HG02588 (cell line): ENCODE measurements at regions not wholly inside any gene's neighbourhood (a gene's known extent, or its start where the extent isn't known, plus 50 kb on each side); places are given as distances from the start of the nearest gene placed in this dataset.

Experiments used
- ATAC-seq: cut with Tn5 transposase; IDR thresholded peaks from one replicate; pipeline ENCODE4 v1.9.1; 2021; ENCODE audit warnings: mild to moderate bottlenecking, moderate library complexity; ENCODE audit not compliant: unreplicated experiment

GRCh38 chr13:107078229-107078765, 510.4 kb upstream of the ARGLU1 start:
- ATAC-seq = no peak

DNA sequence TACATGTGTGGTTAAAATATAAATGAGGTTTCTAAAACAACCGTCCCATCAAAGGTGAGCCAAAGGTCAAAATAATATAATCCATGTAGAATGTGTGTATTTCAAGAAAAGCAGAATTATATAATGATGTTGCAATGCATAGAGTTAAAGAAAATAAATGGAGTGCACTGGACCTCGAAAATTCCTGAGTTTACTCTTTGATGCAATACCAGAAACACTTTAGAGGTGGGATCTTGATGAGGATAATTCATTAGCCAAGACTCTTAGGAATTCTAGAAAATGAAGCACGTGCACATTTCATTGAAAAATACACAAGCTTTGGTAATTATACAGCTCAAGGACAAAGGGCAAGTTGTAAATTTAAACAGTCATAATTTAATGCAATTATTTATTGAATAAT, 508.9 kb upstream of the ARGLU1 start:
- ATAC-seq = no peak

- no peak for ATAC-seq
Measured at GRCh38 chr13:107075576-107075975, 507.6 kb upstream of the ARGLU1 start.

- ATAC-seq = no peak
Measured at GRCh38 chr13:107070792-107071191, 502.9 kb upstream of the ARGLU1 start.

DNA sequence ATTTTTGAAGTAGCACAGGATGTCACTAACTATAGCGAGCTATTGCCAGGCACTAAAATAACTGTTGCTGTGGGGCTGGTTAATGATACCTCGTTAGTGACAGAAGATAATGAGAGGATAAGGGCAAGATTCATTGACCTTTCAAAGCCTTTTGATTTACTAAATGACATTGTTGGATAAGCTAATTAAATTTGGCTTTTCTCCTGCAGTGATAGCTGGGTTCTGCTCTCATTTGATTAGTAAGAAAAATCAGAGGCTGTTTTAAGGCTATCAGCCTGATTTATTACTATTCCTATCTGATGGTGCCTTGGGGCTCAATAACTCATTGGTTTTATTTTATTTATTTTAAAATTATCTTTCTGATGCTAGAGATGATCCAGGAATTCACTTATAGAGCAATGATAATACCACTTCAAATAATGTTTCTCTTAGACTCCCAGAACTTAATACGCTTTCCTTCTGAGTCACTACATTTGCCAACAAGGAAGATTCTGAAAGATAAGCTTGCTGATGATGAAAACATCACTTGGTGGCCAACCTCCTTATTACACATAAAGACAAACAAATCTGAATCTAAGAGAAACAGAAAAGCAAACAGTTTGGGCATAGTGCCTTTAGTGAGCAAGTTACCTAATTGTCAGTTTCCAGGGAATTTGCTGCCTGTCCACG, 501.3 kb upstream of the ARGLU1 start:
- ATAC-seq = no peak

GRCh38 chr13:107067381-107067780, 499.4 kb upstream of the ARGLU1 start:
- ATAC-seq = no peak

GRCh38 chr13:107066355-107066754, 498.4 kb upstream of the ARGLU1 start:
- ATAC-seq = no peak

- no peak for ATAC-seq
Measured at GRCh38 chr13:107065036-107065435, 497.1 kb upstream of the ARGLU1 start.

DNA sequence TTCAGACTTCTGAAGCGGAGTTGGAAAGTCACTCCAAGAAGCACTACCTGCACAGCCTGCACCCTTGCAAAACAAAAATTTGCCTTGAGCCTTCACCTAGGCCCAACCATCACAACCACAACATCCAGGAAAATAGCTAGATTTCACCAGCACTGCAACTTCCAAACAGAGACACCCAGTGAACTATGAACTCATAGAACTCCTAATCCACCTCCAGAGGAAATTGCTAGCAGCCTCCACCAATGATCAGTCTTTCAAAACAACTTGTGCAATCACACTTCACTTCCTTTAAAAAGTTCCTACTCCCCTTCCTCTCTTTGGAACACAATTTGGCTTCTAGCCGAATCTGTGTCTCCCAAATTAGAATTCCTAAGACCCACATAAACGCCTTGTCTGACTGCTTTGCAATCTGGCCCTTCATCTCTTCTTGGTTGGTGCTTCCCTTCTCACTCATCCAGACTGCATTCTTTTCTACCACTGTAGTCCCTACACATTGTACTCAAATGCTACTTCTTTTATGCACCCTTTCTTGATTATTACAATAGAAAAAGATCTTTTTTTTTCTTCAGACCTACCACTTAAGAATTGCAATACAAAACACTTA, 489.2 kb upstream of the ARGLU1 start:
- ATAC-seq = no peak

DNA sequence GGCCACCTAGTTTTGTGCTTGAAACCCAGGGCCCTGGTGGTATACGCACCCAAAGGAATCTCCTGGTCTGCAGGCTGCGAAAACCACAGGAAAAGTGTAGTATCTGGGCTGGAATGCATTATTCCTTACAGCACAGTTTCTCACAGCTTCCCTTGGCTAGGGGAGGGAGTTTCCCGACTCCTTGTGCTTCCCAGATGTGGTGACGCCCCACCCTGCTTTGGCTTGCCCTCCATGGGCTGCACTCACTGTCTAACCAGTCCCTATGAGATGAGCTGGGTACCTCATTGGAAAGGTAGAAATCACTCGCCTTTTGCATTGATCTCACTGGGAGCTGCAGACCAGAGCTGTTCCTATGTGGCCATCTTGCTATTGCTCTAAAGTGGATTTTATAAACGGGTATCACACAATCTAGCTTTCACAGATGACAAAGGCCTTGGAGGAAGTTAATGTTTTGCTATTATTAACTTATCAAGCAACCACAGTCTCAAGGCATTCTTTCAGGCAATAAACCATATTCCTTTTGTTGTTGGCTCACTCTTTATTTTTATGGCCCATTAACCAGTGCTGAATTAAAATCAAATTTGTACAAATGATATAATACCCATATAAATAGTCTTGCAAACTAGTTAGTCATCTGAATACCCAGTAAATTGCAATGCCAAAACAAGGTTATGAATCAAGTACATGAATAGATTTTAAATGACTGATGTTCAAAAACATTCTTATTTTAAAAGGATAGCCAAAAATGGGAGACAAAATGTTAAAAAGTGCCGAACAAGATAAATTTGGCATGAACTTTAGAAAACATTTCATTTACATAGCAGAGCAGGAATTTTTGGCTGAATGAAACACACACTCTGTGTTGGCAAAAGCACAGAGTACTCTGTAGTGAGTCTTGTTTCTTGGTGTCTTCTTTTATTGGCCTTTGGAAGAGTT, 475.4 kb upstream of the ARGLU1 start:
- no peak for ATAC-seq

- ATAC-seq = no peak
Measured at GRCh38 chr13:107035778-107036177, 467.8 kb upstream of the ARGLU1 start.

DNA sequence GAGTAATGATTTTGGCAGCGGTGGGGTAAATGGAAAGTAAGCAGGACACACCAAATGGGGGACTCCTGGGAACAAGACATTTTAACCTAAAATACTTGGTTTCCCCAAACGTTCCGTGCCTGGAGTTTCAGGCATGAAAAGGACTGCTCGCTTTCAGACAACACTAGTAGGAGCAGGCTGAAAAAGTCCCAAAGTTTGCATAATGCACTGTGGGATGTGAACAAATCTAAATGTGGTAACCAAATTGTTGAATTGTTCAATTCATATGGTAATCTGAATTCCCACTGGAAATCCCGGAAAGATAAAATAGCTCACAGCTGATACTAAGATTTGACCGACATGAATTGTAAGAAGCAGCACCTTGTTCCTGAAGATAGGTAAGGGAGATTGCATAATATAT, 467.2 kb upstream of the ARGLU1 start:
- ATAC-seq = no peak

GRCh38 chr13:107034236-107034872, 466.4 kb upstream of the ARGLU1 start:
- ATAC-seq = no peak

DNA sequence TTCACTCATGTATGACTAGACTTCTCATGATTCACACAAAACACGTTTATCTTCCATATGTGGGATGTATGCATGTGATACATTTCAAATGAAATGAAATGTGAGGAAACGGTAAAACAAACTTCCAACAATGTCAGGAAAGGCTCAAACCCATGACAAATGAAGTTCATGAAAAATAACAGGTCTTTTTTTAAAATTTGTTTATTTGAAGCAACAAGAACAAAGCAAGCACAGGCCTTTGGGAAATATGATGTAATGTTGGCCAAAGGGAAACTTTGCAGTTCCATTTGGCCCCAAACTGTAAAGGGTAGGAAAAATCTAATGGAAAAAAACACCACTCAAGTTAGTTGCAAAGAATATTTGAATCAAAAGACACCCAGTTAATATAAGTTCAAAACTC, 463.8 kb upstream of the ARGLU1 start:
- ATAC-seq = no peak

DNA sequence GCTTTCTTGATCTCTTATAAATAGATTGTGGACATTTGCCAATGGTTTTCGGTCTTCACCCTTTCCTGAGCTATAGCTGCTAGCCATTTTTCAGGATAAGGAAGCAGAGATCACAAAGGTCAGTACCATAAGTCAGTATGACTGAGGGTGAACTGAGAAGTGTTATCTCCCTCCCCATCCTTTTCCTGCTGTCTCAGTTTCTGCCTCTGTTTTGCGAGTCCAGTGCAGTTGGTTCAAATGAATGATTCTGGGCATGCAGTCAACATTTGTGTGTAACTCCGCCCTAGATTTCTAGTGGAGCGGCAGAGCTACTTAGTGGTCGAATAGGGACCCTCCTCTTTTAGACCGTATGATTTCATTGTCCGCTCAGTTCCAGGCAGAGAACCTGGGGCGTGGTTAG, 460.8 kb upstream of the ARGLU1 start:
- ATAC-seq = no peak

- no peak for ATAC-seq
Measured at GRCh38 chr13:107025991-107026390, 458.1 kb upstream of the ARGLU1 start.

GRCh38 chr13:107023335-107023734, 455.4 kb upstream of the ARGLU1 start:
- ATAC-seq = no peak

DNA sequence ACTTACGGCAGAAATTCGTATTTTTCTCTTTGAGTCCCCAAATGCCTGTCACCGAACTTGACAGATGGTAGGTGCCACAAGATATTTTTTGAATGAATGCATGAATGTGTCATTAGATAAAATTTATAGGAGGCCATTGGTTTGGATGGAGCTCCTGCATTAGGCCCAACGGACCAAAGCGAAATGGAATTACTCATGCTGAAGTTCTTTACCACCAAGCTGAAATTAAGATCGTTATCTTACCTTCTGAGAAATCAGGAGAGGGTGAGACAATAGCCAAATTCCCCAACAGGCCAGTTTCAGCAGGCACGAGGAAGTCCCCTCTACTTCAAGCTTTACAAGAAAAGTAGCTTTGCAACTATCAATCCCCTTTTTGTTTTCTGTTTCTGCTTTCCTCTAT, 452.5 kb upstream of the ARGLU1 start:
- ATAC-seq = no peak

- ATAC-seq = no peak
Measured at GRCh38 chr13:107018285-107018684, 450.3 kb upstream of the ARGLU1 start.

DNA sequence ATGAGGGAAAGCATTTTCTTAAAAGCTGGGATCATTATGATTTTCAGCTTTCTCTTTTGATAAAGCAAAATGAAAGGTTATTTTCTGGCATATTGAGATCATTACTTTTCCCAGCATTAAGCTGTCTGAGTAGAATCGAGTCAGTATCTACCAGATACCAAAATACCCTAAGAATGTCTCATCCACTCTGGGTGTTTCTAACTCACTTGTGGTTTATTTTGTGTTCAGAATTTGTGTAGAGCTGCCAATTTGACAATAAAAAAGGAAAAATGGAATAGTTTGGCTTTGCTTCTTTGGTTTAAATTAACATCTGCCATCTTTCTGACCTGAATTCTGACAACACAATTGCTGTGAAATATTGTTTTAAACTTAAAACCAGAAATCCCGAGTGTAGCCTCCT, 438.7 kb upstream of the ARGLU1 start:
- no peak for ATAC-seq

DNA sequence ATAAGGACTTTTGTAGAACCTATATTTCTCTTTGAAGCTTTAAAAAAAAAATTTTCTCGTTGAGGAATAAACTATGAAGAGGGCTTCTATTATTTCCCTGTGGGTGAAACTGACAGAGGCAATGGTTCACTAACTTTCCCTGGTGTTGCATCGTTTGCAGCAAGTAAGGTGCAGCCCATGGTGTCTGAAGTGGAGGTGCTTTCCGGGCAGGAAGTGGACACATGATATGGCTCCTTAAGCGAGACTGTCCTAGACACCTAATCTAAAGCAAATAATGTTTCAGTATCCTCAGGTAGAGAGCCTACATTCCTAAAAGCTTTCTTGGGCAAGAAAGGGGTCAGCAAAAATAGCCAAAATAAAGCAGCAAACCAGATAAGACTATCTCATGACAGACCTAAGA, 437.6 kb upstream of the ARGLU1 start:
- ATAC-seq = no peak
